Ovary (tissue), 3 donors: ENCODE measurements at regions not wholly inside any gene's neighbourhood (a gene's known extent, or its start where the extent isn't known, plus 50 kb on each side); places are given as distances from the start of the nearest gene placed in this dataset.

Experiments used
- EP300 ChIP-seq: sonication (generic); formaldehyde crosslinking; IDR thresholded peaks from one replicate; pipeline ENCODE4 v1.6.1; 2017; ENCODE audit warnings: antibody characterized with exemption
- POLR2A ChIP-seq: fragments of 450-650 bp; IDR thresholded peaks from one replicate; pipeline ENCODE4 v1.6.1; 2017; ENCODE audit warnings: antibody characterized with exemption, mild to moderate bottlenecking, moderate library complexity
- TF ChIP-seq, protein P1 (sequence below), 3 donors: fragments of 450-650 bp in 2 of 3; fragments of 200-600 bp in 1 of 3; IDR thresholded peaks; one replicate each; pipeline versions ENCODE4 v1.5.1 to v1.8.0; 2016 to 2022; ENCODE audit warnings: antibody characterized with exemption in 3 of 3, mild to moderate bottlenecking in 1 of 3
- donor health status: DM: no; HTN: no; CAD: no.

DNA sequence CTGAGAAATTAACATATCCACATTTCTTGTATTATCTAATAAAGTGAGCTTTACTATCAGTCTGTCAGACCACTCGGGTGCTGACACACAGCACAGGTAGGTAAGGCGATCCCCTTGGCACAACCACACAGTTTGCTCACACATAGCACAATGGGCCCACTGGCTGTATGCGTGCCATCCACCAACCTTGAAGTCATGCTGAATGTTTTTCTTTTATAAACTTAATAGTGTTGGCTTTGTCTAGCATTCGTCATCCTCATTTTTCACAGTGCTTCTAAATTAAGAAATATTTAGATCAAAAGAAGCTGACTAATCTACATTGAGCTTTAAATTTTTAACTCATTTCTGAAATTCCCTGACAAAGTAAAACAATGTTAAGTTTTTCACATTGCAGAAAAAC is 50.0 kb upstream of the PAPOLG start:
- TF ChIP-seq, protein P1, sequence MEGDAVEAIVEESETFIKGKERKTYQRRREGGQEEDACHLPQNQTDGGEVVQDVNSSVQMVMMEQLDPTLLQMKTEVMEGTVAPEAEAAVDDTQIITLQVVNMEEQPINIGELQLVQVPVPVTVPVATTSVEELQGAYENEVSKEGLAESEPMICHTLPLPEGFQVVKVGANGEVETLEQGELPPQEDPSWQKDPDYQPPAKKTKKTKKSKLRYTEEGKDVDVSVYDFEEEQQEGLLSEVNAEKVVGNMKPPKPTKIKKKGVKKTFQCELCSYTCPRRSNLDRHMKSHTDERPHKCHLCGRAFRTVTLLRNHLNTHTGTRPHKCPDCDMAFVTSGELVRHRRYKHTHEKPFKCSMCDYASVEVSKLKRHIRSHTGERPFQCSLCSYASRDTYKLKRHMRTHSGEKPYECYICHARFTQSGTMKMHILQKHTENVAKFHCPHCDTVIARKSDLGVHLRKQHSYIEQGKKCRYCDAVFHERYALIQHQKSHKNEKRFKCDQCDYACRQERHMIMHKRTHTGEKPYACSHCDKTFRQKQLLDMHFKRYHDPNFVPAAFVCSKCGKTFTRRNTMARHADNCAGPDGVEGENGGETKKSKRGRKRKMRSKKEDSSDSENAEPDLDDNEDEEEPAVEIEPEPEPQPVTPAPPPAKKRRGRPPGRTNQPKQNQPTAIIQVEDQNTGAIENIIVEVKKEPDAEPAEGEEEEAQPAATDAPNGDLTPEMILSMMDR (IDR thresholded peaks at IDR 0.05) = no peak
- TF ChIP-seq POLR2A (no peak), EP300 (no peak)
